HepG2 (cell line): ENCODE measurements at regions not wholly inside any gene's neighbourhood (a gene's known extent, or its start where the extent isn't known, plus 50 kb on each side); places are given as distances from the start of the nearest gene placed in this dataset.

ENCODE experiments used
- ATAC-seq: fragments of 200-7000 bp; cut with Tn5 transposase; 3 replicates; pipeline ENCODE4 v1.9.1; 2020; ENCODE audit warnings: mild to moderate bottlenecking, moderate library complexity
- BruUV-seq: library from RNA; stranded (reverse); fragments of 400-500 nt; replicated peaks from 2 replicates; lab custom pipeline; 2021; lab: Mats Ljungman, UMichigan
- CTCF ChIA-PET: fragments of 300-600 bp; formaldehyde crosslinking; extraction: SDS; loops from one replicate; lab custom pipeline; 2021; ENCODE audit warnings: low total read pairs, inconsistent platforms, low intra/inter-chr PET ratio; lab: Yijun Ruan, JAX
- POLR2A ChIA-PET: fragments of 350-600 bp; sonication (Branson Sonifier 250); formaldehyde crosslinking; loops from one replicate; lab custom pipeline; 2020; ENCODE audit warnings: antibody characterized with exemption, inconsistent platforms; lab: Yijun Ruan, JAX
- DNase-seq: peaks from one replicate; pipeline ENCODE4 v3.0.0-alpha.2; 2015; ENCODE audit warnings: low spot score
- FAIRE-seq: peaks from 3 replicates; lab custom pipeline; 2011; peaks lifted over from hg19 to GRCh38; lab: Jason Lieb, UNC
- H2AFZ ChIP-seq: one replicate; pipeline ENCODE4 v1.6.1; 2011; ENCODE audit warnings: low read length, inconsistent platforms
- H3K27ac ChIP-seq: fragments of 300-600 bp; 3 replicates; pipeline ENCODE4 v1.8.0; 2011; ENCODE audit warnings: mixed run types, mild to moderate bottlenecking, mixed read lengths, low read length, inconsistent platforms; ENCODE audit not compliant: insufficient read depth; ENCODE audit errors: extremely low read length
- H3K27me3 ChIP-seq, 2 experiments: fragments of 200-600 bp in 1 of 2; 2 replicates in 1 of 2; 3 replicates in 1 of 2; pipeline versions ENCODE4 v1.6.0 to v1.8.0; 2011; ENCODE audit warnings: low read length in 2 of 2, mild to moderate bottlenecking in 2 of 2, moderate library complexity in 2 of 2, inconsistent platforms in 1 of 2; ENCODE audit not compliant: insufficient read depth in 2 of 2, control insufficient read depth in 1 of 2
- H3K36me3 ChIP-seq, 2 experiments: fragments of 200-600 bp in 1 of 2; replicated peaks in 1 of 2; 2 replicates in 1 of 2; 3 replicates in 1 of 2; pipeline versions ENCODE4 v1.5.1 to v1.8.0; 2011; ENCODE audit warnings: low read length in 2 of 2, inconsistent platforms in 1 of 2; ENCODE audit not compliant: insufficient read depth in 2 of 2, control insufficient read depth in 1 of 2
- H3K4me1 ChIP-seq: 2 replicates; pipeline ENCODE4 v1.5.1; 2012; ENCODE audit warnings: low read length, inconsistent platforms; ENCODE audit not compliant: insufficient read depth
- H3K4me2 ChIP-seq: 2 replicates; pipeline ENCODE4 v1.6.0; 2011; ENCODE audit warnings: low read depth, low read length, inconsistent platforms
- H3K4me3 ChIP-seq, 3 experiments: fragments of 200-600 bp in 1 of 3; sonication (generic), shearing (Covaris generic) in 1 of 3; replicated peaks in 1 of 3; 2 replicates each; pipeline ENCODE4 v1.5.1; 2011 to 2016; ENCODE audit warnings: low read length in 3 of 3, inconsistent platforms in 2 of 3, low read depth in 2 of 3, mild to moderate bottlenecking in 2 of 3, control low read depth in 1 of 3, mixed read lengths in 1 of 3; ENCODE audit not compliant: insufficient read depth in 1 of 3
- H3K79me2 ChIP-seq: one replicate; pipeline ENCODE4 v1.6.1; 2011; ENCODE audit warnings: low read length, inconsistent platforms; ENCODE audit not compliant: insufficient read depth
- H3K9ac ChIP-seq: 2 replicates; pipeline ENCODE4 v1.6.0; 2011; ENCODE audit warnings: mild to moderate bottlenecking, low read depth, low read length, inconsistent platforms; ENCODE audit not compliant: insufficient read depth
- H3K9me3 ChIP-seq: 2 replicates; pipeline ENCODE4 v1.5.1; 2012; ENCODE audit warnings: mild to moderate bottlenecking, low read length
- H4K20me1 ChIP-seq: 2 replicates; pipeline ENCODE4 v1.6.0; 2011; ENCODE audit warnings: inconsistent platforms, mild to moderate bottlenecking, low read length, moderate library complexity; ENCODE audit not compliant: insufficient read depth
- ELF4 ChIP-seq: sonication (generic); formaldehyde crosslinking; IDR thresholded peaks from 2 replicates; pipeline ENCODE4 v1.5.0; 2020; ENCODE audit warnings: missing genetic modification reagents, mild to moderate bottlenecking, moderate library complexity, borderline replicate concordance
- MATR3 ChIP-seq: sonication (generic); formaldehyde crosslinking; IDR thresholded peaks from 2 replicates; pipeline ENCODE4 v1.4.0; 2020; ENCODE audit warnings: missing genetic modification reagents
- NONO ChIP-seq, 2 experiments: fragments of 450-650 bp in 1 of 2; sonication (generic) in 1 of 2; formaldehyde crosslinking in 1 of 2; IDR thresholded peaks in 1 of 2; conservative IDR thresholded peaks in 1 of 2; 2 replicates each; pipeline versions ENCODE4 v1.6.1 to v1.8.0; 2017 to 2022; ENCODE audit warnings: mild to moderate bottlenecking in 1 of 2, missing genetic modification reagents in 1 of 2, moderate library complexity in 1 of 2
- POGZ ChIP-seq: sonication (generic); formaldehyde crosslinking; IDR thresholded peaks from 2 replicates; pipeline ENCODE4 v1.4.0; 2020; ENCODE audit warnings: mild to moderate bottlenecking, missing genetic modification reagents
- POLR2G ChIP-seq: fragments of 200-400 bp; formaldehyde crosslinking; IDR thresholded peaks from 2 replicates; pipeline ENCODE4 v1.6.1; 2018; ENCODE audit warnings: mild to moderate bottlenecking, low read depth, low read length, moderate library complexity
- RCOR2 ChIP-seq: IDR thresholded peaks from 2 replicates; pipeline ENCODE4 v1.6.1; 2016; ENCODE audit warnings: missing biosample characterization, missing genetic modification reagents
- SMARCC2 ChIP-seq: fragments of 450-650 bp; IDR thresholded peaks from 2 replicates; pipeline ENCODE4 v1.6.1; 2017; ENCODE audit warnings: antibody characterized with exemption, mild to moderate bottlenecking
- SOX5 ChIP-seq: IDR thresholded peaks from 2 replicates; pipeline ENCODE4 v1.6.1; 2016; ENCODE audit warnings: borderline replicate concordance
- ZBTB4 ChIP-seq: sonication (generic); formaldehyde crosslinking; IDR thresholded peaks from 2 replicates; pipeline ENCODE4 v1.4.0; 2020; ENCODE audit warnings: missing genetic modification reagents, mild to moderate bottlenecking, borderline replicate concordance
- ZFP1 ChIP-seq: IDR thresholded peaks from 2 replicates; pipeline ENCODE4 v1.6.1; 2016
- ZNF260 ChIP-seq: sonication (generic); formaldehyde crosslinking; IDR thresholded peaks from 2 replicates; pipeline ENCODE4 v1.4.0; 2020; ENCODE audit warnings: missing genetic modification reagents, low read depth, mild to moderate bottlenecking, borderline replicate concordance
- ZNF670 ChIP-seq: sonication (generic); formaldehyde crosslinking; IDR thresholded peaks from 2 replicates; pipeline ENCODE4 v1.8.0; 2022; ENCODE audit warnings: mild to moderate bottlenecking, missing genetic modification reagents, borderline replicate concordance
- ZNF687 ChIP-seq: sonication (generic); formaldehyde crosslinking; IDR thresholded peaks from 2 replicates; pipeline ENCODE4 v1.5.1; 2020; ENCODE audit warnings: mild to moderate bottlenecking, missing genetic modification reagents, moderate library complexity
- ZNF75D ChIP-seq: sonication (generic); formaldehyde crosslinking; IDR thresholded peaks from 2 replicates; pipeline ENCODE4 v1.8.1; 2023; ENCODE audit warnings: missing genetic modification reagents, mild to moderate bottlenecking, borderline replicate concordance
- ZNF792 ChIP-seq: IDR thresholded peaks from 2 replicates; pipeline ENCODE4 v1.6.1; 2016
- WGBS: methylation state at CpG from one replicate; pipeline ENCODE4 v1.1.6; 2017; ENCODE audit warnings: low lambda C conversion rate; 5-methylcytosine and 5-hydroxymethylcytosine counted together
- in situ Hi-C: cut with HindIII; loops from 2 replicates; pipeline ENCODE4 v1.10.0; 2017; ENCODE audit warnings: low pct_unique_long_range_greater_than_20kb; ENCODE audit not compliant: extremely low pct_ligation_motif_present
- intact Hi-C: fragments of 100-400 bp; cut with micrococcal nuclease; formaldehyde crosslinking; loops from one replicate; pipeline ENCODE4 v1.10.0; 2022; ENCODE audit not compliant: unreplicated experiment
- TF ChIP-seq, protein P1 (sequence below): IDR thresholded peaks from 2 replicates; pipeline ENCODE4 v1.6.1; 2018; ENCODE audit warnings: missing genetic modification reagents
- TF ChIP-seq, protein P2 (sequence below): sonication (generic); formaldehyde crosslinking; IDR thresholded peaks from 2 replicates; pipeline ENCODE4 v1.4.0; 2020; ENCODE audit warnings: mild to moderate bottlenecking, missing genetic modification reagents

DNA sequence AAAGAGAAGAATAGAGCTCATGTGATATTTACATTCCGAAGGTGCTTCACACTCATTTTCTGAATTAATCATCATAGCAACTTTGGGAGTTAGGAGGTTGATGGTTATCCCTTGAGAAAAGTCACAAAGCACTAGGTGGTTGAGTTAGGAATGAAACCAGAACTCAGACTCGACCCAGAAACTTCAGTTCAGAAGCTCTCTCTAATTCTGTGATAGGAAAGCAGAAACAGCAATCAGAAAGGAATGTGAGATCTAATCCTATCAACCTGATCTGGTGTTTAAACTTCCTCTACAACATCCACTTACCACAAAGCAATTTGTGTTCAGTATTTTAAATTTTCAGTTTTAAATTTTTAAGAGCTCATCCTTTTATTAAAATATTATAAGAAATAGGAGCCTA lies 211.2 kb downstream of the CNTN3 start (continued):
- no peak for TF ChIP-seq POLR2G
- no peak for TF ChIP-seq ZNF670
- no peak for TF ChIP-seq ZBTB4
- no peak for TF ChIP-seq SMARCC2
- TF ChIP-seq ZNF687 (CRISPR knock-in tag) = no peak

DNA sequence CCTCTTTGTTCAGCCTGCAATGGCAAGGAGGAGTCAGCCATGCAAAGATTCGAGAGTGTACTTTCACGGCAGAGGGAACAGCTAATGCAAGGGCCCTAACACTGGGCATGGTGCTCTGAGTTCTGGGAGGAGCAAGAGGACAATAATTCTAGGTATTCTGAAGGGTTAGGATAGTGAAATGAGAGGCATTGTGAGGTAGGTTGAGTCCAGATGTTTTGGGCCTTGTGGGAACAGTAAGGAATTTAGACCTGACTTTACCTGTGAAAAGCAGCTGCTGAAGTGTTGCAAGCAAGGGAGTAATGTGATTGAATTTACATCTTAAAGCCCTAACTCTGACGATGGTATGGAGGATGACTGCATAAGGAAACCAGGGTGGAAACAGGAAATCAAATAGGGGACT lies 211.6 kb downstream of the CNTN3 start:
- ATAC-seq = no peak
- H3K27ac ChIP-seq = no peak overlapping the region
- H3K79me2 ChIP-seq = no peaks in the 10 kb centered on the region
- BruUV-seq = no TSS peak
- no peak overlapping the region for H3K4me2 ChIP-seq
- no peak overlapping the region for H2AFZ ChIP-seq
- no peak for FAIRE-seq
- no peaks in the 10 kb centered on the region for H3K4me1 ChIP-seq
- intact Hi-C loops (no loop called here), in situ Hi-C loops (no loop called here)
- no peaks in the 10 kb centered on the region for H4K20me1 ChIP-seq
- H3K9me3 ChIP-seq = no peaks in the 10 kb centered on the region; the same call in 1 of the 2 replicates
- H3K9ac ChIP-seq = no peak overlapping the region
- WGBS = 2% methylated on average over 3 of the region's 3 CpGs
- ChIA-PET POLR2A (no interaction called here), CTCF (no interaction called here)
- no peak overlapping the region for H3K4me3 ChIP-seq
- no peaks in the 10 kb centered on the region for H3K36me3 ChIP-seq
- no peak for DNase-seq
- no peaks in the 10 kb centered on the region for H3K27me3 ChIP-seq
- no peak for TF ChIP-seq POGZ (CRISPR knock-in tag)
- TF ChIP-seq, protein P1, sequence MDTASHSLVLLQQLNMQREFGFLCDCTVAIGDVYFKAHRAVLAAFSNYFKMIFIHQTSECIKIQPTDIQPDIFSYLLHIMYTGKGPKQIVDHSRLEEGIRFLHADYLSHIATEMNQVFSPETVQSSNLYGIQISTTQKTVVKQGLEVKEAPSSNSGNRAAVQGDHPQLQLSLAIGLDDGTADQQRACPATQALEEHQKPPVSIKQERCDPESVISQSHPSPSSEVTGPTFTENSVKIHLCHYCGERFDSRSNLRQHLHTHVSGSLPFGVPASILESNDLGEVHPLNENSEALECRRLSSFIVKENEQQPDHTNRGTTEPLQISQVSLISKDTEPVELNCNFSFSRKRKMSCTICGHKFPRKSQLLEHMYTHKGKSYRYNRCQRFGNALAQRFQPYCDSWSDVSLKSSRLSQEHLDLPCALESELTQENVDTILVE (CRISPR knock-in tag) = no peak
- no peak for TF ChIP-seq ZNF792 (CRISPR knock-in tag)
- no peak for TF ChIP-seq ZNF75D
- TF ChIP-seq ZNF260 (CRISPR knock-in tag) = no peak
- no peak for TF ChIP-seq ELF4 (CRISPR knock-in tag)
- no peak for TF ChIP-seq SOX5 (CRISPR knock-in tag)
- TF ChIP-seq MATR3 (CRISPR knock-in tag) = no peak
- TF ChIP-seq ZFP1 (CRISPR knock-in tag) = no peak
- TF ChIP-seq NONO (IDR thresholded peaks at IDR 0.05) = no peak
- TF ChIP-seq NONO (CRISPR knock-in tag; conservative IDR thresholded peaks at IDR 0.05) = no peak
- TF ChIP-seq RCOR2 (CRISPR knock-in tag) = no peak
- TF ChIP-seq, protein P2, sequence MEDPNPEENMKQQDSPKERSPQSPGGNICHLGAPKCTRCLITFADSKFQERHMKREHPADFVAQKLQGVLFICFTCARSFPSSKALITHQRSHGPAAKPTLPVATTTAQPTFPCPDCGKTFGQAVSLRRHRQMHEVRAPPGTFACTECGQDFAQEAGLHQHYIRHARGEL = no peak
